ENCODE measurements at regions not wholly inside any gene's neighbourhood (a gene's known extent, or its start where the extent isn't known, plus 50 kb on each side); places are given as distances from the start of the nearest gene placed in this dataset.

GRCh38 chr9:82498541-82499317, 510.2 kb downstream of the SPATA31D1 start:
- no peak for DNase-seq (ENCODE audit: low read depth, low spot score)
- POLR2A ChIA-PET: no interaction called here
- H3K4me3 ChIP-seq (ENCODE audit: low read depth, low read length): no peak overlapping the region
- CTCF ChIA-PET: no interaction called here
- no peak for TF ChIP-seq CTCF (IDR thresholded peaks at IDR 0.05; ENCODE audit: insufficient read depth, low read length, missing control alignments)

- POLR2A ChIA-PET: no interaction called here
- TF ChIP-seq CTCF (IDR thresholded peaks at IDR 0.05; ENCODE audit: insufficient read depth, low read length, missing control alignments): no peak
- CTCF ChIA-PET: no interaction called here
- DNase-seq (ENCODE audit: low read depth, low spot score): no peak
- no peak overlapping the region for H3K4me3 ChIP-seq (ENCODE audit: low read depth, low read length)
Observed at GRCh38 chr9:82499337-82499736, 510.8 kb downstream of the SPATA31D1 start.

- DNase-seq (ENCODE audit: low read depth, low spot score): no peak
- H3K4me3 ChIP-seq (ENCODE audit: low read depth, low read length): no peak overlapping the region
- CTCF ChIA-PET: no interaction called here
- TF ChIP-seq CTCF (IDR thresholded peaks at IDR 0.05; ENCODE audit: insufficient read depth, low read length, missing control alignments): no peak
- POLR2A ChIA-PET: no interaction called here
Observed at GRCh38 chr9:82504620-82505019, 516.0 kb downstream of the SPATA31D1 start.

- ChIA-PET CTCF (no interaction called here), POLR2A (no interaction called here)
- no peak for DNase-seq (ENCODE audit: low read depth, low spot score)
- H3K4me3 ChIP-seq (ENCODE audit: low read depth, low read length): no peak overlapping the region
- TF ChIP-seq CTCF (IDR thresholded peaks at IDR 0.05; ENCODE audit: insufficient read depth, low read length, missing control alignments): no peak
Observed at GRCh38 chr9:82511626-82512025, 523.1 kb downstream of the SPATA31D1 start.

GRCh38 chr9:82512728-82513127, 524.2 kb downstream of the SPATA31D1 start:
- ChIA-PET CTCF (no interaction called here), POLR2A (no interaction called here)
- no peak for DNase-seq (ENCODE audit: low read depth, low spot score)
- TF ChIP-seq CTCF (IDR thresholded peaks at IDR 0.05; ENCODE audit: insufficient read depth, low read length, missing control alignments): no peak
- H3K4me3 ChIP-seq (ENCODE audit: low read depth, low read length): no peak overlapping the region

GRCh38 chr9:82513242-82513751, 524.7 kb downstream of the SPATA31D1 start:
- ChIA-PET CTCF (no interaction called here), POLR2A (no interaction called here)
- no peak overlapping the region for H3K4me3 ChIP-seq (ENCODE audit: low read depth, low read length)
- DNase-seq (ENCODE audit: low read depth, low spot score): no peak
- TF ChIP-seq CTCF (IDR thresholded peaks at IDR 0.05; ENCODE audit: insufficient read depth, low read length, missing control alignments): no peak
